ENCODE measurements at regions not wholly inside any gene's neighbourhood (a gene's known extent, or its start where the extent isn't known, plus 50 kb on each side); places are given as distances from the start of the nearest gene placed in this dataset.
"Not testable (repeated sequence)": the region's sequence is repeated elsewhere in the genome, so short reads cannot be mapped to it uniquely, and the experiment has no call there.

DNA sequence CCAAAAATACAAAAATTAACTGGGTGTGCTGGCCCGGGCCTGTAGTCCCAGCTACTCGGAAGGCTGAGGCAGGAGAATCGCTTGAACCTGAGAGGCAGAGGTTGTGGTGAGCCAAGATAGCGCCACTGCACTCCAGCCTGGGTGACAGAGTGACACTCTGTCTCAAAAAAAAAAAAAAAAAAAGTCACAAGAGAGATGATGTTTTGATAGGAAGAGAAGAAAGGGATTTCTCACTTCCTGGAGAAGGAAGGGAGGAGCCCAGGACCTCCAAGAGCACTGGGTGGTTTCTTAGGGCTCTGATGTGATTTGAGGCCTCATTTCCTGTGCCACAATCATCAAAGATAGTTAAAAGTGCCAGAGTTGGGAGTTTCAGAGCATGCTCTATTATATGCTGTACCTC is 1048.3 kb downstream of the BCL11B start:
- not testable (repeated sequence) for TF ChIP-seq EZH2 (IDR thresholded peaks at IDR 0.05; ENCODE audit: insufficient read depth, low read length)
- TF ChIP-seq, protein P1, sequence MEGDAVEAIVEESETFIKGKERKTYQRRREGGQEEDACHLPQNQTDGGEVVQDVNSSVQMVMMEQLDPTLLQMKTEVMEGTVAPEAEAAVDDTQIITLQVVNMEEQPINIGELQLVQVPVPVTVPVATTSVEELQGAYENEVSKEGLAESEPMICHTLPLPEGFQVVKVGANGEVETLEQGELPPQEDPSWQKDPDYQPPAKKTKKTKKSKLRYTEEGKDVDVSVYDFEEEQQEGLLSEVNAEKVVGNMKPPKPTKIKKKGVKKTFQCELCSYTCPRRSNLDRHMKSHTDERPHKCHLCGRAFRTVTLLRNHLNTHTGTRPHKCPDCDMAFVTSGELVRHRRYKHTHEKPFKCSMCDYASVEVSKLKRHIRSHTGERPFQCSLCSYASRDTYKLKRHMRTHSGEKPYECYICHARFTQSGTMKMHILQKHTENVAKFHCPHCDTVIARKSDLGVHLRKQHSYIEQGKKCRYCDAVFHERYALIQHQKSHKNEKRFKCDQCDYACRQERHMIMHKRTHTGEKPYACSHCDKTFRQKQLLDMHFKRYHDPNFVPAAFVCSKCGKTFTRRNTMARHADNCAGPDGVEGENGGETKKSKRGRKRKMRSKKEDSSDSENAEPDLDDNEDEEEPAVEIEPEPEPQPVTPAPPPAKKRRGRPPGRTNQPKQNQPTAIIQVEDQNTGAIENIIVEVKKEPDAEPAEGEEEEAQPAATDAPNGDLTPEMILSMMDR (IDR thresholded peaks at IDR 0.05; ENCODE audit: insufficient read depth, low read depth, low read length): not testable (repeated sequence)

Measured in astrocyte (in vitro differentiated cells and primary cell).